Rectal smooth muscle tissue (tissue), 1 donor: ENCODE measurements at regions not wholly inside any gene's neighbourhood (a gene's known extent, or its start where the extent isn't known, plus 50 kb on each side); places are given as distances from the start of the nearest gene placed in this dataset.

Experiments
- H3K27ac ChIP-seq: one replicate; pipeline ENCODE4 v1.7.0; 2013; ENCODE audit warnings: low read depth, low read length, inconsistent platforms
- H3K27me3 ChIP-seq: one replicate; pipeline ENCODE4 v1.7.0; 2013; ENCODE audit warnings: low read length; ENCODE audit not compliant: control insufficient read depth, insufficient read depth
- H3K36me3 ChIP-seq: one replicate; pipeline ENCODE4 v1.7.0; 2013; ENCODE audit warnings: low read length; ENCODE audit not compliant: control insufficient read depth, insufficient read depth
- H3K4me1 ChIP-seq: one replicate; pipeline ENCODE4 v1.7.0; 2013; ENCODE audit warnings: low read length; ENCODE audit not compliant: control insufficient read depth, insufficient read depth
- H3K4me3 ChIP-seq: one replicate; pipeline ENCODE4 v1.7.0; 2013; ENCODE audit warnings: low read length
- H3K9ac ChIP-seq: one replicate; pipeline ENCODE4 v1.7.0; 2013; ENCODE audit warnings: low read length

DNA sequence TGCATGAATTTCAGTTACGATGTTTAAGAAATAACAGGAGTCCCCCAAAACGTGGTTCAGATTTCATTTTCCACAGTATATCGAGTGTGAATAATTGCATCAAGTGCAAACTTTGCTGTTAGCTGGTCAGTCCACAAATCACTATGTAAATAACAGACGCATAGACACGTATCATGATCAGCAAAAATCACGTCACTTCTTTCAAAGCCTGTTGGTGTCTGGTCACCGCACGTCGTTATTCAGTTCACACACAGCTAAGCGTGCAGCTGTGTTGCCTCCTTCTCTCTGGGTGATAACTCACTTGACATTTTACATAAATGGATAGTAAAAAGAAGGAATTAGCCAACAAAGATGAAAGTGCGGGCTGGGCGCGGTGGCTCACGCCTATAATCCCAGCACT is 126.8 kb upstream of the MED13L start:
- H3K4me1 ChIP-seq = no peaks in the 10 kb centered on the region
- H3K27ac ChIP-seq = no peak overlapping the region
- H3K27me3 ChIP-seq = no peaks in the 10 kb centered on the region
- no peak overlapping the region for H3K4me3 ChIP-seq
- H3K36me3 ChIP-seq = no peaks in the 10 kb centered on the region
- no peak overlapping the region for H3K9ac ChIP-seq

GRCh38 chr12:116404913-116405611 is 127.6 kb upstream of the MED13L start:
- Histone ChIP-seq H3K36me3 (no peaks in the 10 kb centered on the region), H3K9ac (no peak overlapping the region), H3K27me3 (no peaks in the 10 kb centered on the region), H3K4me1 (no peaks in the 10 kb centered on the region), H3K27ac (no peak overlapping the region), H3K4me3 (no peak overlapping the region)

DNA sequence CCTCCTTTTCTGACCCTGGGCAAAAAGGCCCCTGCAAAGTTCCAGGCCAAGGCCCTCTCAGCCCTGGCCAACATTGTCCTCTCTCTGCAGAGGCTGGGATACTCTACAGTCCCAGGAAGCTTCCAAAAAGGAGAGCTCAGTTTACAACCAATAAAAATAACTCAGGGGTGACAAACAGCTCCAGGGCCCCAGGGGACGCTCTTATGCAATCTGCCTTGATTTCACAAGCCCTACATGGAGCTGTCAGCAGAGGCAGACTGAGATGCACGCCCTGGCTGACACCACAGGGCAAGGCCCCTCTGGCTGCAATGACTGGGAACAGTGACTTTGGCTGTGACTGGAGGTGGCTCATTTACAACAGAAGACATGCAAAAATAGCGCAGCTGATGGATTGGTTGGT is 129.0 kb upstream of the MED13L start:
- no peaks in the 10 kb centered on the region for H3K27me3 ChIP-seq
- H3K36me3 ChIP-seq = no peaks in the 10 kb centered on the region
- peaks cover 7% of the 10 kb centered on the region for H3K4me1 ChIP-seq
- no peak overlapping the region for H3K4me3 ChIP-seq
- no peak overlapping the region for H3K9ac ChIP-seq
- H3K27ac ChIP-seq = no peak overlapping the region

- H3K36me3 ChIP-seq = no peaks in the 10 kb centered on the region
- H3K9ac ChIP-seq = no peak overlapping the region
- H3K27ac ChIP-seq = no peak overlapping the region
- H3K4me3 ChIP-seq = no peak overlapping the region
- peaks cover 7% of the 10 kb centered on the region for H3K4me1 ChIP-seq
- H3K27me3 ChIP-seq = no peaks in the 10 kb centered on the region
Measured at GRCh38 chr12:116408489-116409250, 131.2 kb upstream of the MED13L start.

DNA sequence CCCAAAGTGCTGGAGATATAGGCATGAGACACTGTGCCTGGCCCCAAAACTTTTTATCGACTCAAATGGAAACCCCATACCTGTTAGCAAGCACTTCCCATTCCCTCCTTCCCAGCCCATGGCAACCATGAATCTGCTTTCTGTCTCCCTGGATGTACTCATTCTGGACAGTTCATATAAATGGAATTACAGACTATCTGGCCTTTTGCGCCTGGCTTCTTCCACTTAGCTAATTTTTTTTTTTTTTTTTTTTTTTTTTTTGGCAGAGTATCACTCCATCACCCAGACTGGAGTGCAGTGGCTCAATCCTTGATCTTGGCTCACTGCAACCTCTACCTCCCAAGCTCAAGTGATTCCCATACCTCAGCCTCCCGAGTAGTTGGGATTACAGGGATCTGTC is 134.5 kb upstream of the MED13L start:
- H3K9ac ChIP-seq = no peak overlapping the region
- no peaks in the 10 kb centered on the region for H3K27me3 ChIP-seq
- H3K36me3 ChIP-seq = no peaks in the 10 kb centered on the region
- H3K27ac ChIP-seq = peak overlapping the region; percentile 14
- no peak overlapping the region for H3K4me3 ChIP-seq
- H3K4me1 ChIP-seq = peaks cover 7% of the 10 kb centered on the region

DNA sequence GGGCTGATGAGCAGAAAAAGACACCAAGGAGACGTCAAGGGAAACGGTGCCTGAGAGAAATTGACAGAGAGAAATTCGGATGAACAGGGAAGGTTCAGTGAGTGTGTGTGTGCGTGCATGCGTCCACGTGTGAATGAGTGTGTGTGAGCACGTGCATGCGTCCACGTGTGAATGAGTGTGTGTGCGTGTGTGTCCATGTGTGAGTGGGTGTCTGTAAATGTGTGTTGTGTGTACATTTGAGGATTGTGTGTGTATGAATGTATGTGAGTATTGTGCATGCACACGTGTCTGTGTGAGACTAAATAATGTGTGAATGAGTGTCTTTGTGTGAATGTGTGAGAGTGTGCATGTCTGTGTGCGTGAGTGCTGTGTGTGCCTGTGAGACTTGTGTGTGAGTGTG is 137.4 kb upstream of the MED13L start:
- Histone ChIP-seq H3K27me3 (no peaks in the 10 kb centered on the region), H3K9ac (no peak overlapping the region), H3K27ac (no peak overlapping the region), H3K4me3 (no peak overlapping the region), H3K36me3 (no peaks in the 10 kb centered on the region), H3K4me1 (peaks cover 7% of the 10 kb centered on the region)

GRCh38 chr12:116415408-116416108 is 138.1 kb upstream of the MED13L start:
- Histone ChIP-seq H3K36me3 (no peaks in the 10 kb centered on the region), H3K9ac (no peak overlapping the region), H3K27me3 (no peaks in the 10 kb centered on the region), H3K4me3 (no peak overlapping the region), H3K27ac (no peak overlapping the region), H3K4me1 (peaks cover 5% of the 10 kb centered on the region)

DNA sequence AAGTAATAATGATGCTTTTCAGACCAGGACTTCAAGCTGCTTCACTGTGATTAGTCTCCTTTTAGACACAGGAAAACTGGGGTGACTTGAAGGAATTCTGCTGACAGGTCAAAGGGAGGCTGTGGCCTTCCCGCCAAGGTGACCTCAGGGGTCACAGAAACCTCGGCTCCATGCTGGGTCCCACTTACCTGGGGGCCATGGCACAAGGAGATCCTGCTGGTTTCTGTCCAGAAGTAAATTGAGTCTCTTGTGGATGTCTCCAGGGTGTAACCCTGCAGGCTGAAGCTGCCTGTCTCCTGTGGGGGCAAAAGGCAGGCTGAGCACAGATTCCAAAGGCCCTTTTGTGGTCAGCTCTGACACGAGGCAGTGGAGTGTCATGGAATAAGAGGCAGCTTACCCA is 138.7 kb upstream of the MED13L start:
- H3K27ac ChIP-seq = no peak overlapping the region
- H3K9ac ChIP-seq = no peak overlapping the region
- no peaks in the 10 kb centered on the region for H3K4me1 ChIP-seq
- no peaks in the 10 kb centered on the region for H3K27me3 ChIP-seq
- H3K36me3 ChIP-seq = no peaks in the 10 kb centered on the region
- H3K4me3 ChIP-seq = no peak overlapping the region

- no peak overlapping the region for H3K27ac ChIP-seq
- no peaks in the 10 kb centered on the region for H3K36me3 ChIP-seq
- no peaks in the 10 kb centered on the region for H3K4me1 ChIP-seq
Measured at GRCh38 chr12:116418551-116418950, 140.6 kb upstream of the MAP1LC3B2 start.

DNA sequence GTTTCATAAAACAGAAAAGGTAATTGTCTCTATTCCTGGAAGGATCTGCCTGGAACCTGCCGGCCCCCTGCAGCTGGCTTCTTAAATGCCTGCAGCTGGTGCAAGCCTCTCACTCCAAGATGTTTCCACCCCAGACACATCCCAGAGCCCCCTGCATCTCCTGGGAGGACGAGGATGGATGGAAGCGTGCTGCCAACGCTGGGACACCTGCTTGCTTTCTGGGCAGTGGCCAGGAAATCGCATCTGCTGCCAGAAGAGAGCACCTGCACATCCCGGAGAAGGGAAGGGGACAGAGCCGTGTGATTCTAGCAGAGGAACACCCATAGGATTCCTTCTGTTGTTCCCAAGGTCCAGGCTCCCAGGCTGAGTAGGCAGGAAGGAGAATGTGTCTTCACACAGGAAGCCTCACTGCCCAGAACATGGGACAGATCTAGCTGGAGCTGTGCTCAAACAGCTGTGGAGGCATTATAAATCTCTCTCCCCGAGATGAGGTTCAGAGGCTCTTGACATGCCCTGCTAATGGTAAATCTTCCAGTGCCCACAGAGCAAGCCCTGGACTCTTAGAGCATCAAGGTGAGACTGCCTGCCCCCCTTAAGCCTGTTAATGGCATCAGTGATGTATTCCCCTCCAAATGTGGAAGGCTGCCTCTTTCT is 138.8 kb upstream of the MAP1LC3B2 start:
- H3K27ac ChIP-seq = no peak overlapping the region
- no peak overlapping the region for H3K4me3 ChIP-seq
- H3K36me3 ChIP-seq = no peaks in the 10 kb centered on the region
- no peaks in the 10 kb centered on the region for H3K4me1 ChIP-seq
- no peaks in the 10 kb centered on the region for H3K27me3 ChIP-seq
- H3K9ac ChIP-seq = no peak overlapping the region

More at GRCh38 chr12:116418551-116418950, 140.6 kb upstream of the MAP1LC3B2 start:
- no peak overlapping the region for H3K4me3 ChIP-seq
- no peaks in the 10 kb centered on the region for H3K27me3 ChIP-seq
- H3K9ac ChIP-seq = no peak overlapping the region

GRCh38 chr12:116421785-116422538 is 137.2 kb upstream of the MAP1LC3B2 start:
- Histone ChIP-seq H3K4me1 (peaks cover 3% of the 10 kb centered on the region), H3K27me3 (no peaks in the 10 kb centered on the region), H3K36me3 (no peaks in the 10 kb centered on the region), H3K9ac (no peak overlapping the region), H3K4me3 (no peak overlapping the region), H3K27ac (no peak overlapping the region)

DNA sequence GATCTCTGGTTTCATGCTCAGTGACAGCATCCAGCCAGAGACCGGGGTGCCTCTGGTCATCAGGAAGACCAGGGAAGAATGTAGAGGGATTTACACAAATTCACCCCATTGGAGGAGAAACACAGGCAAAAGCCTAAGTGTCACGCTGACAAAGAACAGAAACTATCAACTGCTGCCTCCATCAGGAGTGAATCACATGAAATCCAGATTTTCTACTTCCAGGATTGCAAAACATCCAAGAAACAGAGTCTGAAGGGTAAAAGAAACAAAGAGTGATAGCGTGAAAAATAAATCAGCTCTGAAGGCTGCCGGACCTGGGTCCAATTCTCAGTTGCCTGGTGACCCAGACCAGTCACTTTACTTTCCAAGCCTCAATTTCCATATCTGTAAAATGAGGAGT is 136.1 kb upstream of the MAP1LC3B2 start:
- Histone ChIP-seq H3K4me3 (no peak overlapping the region), H3K9ac (no peak overlapping the region), H3K36me3 (no peaks in the 10 kb centered on the region), H3K27me3 (no peaks in the 10 kb centered on the region), H3K4me1 (peaks cover 3% of the 10 kb centered on the region), H3K27ac (peak overlapping the region; percentile 1)
